GM13976 (cell line): ENCODE measurements at regions not wholly inside any gene's neighbourhood (a gene's known extent, or its start where the extent isn't known, plus 50 kb on each side); places are given as distances from the start of the nearest gene placed in this dataset.

Experiments
- DNase-seq: peaks from one replicate; pipeline ENCODE4 v3.0.0; 2012; ENCODE audit warnings: low spot score
- CTCF ChIP-seq: IDR thresholded peaks from 2 replicates; pipeline ENCODE4 v1.5.1; 2012; ENCODE audit warnings: borderline replicate concordance, mild to moderate bottlenecking; ENCODE audit not compliant: insufficient read depth; ENCODE audit errors: extremely low read depth, missing control alignments, control extremely low read depth
- in situ Hi-C: fragments of 300-500 bp; cut with MboI; formaldehyde crosslinking; loops from one replicate; pipeline ENCODE4 v1.12.0; 2022; ENCODE audit warnings: low sequenced_read_pairs, mixed read lengths, inconsistent platforms; ENCODE audit not compliant: unreplicated experiment

GRCh38 chr4:8790749-8791148 lies 80.9 kb downstream of the HMX1 start:
- in situ Hi-C loops: no loop called here
- TF ChIP-seq CTCF: no peak
- DNase-seq: no peak

GRCh38 chr4:8788174-8788573 lies 83.5 kb downstream of the HMX1 start:
- DNase-seq: no peak
- in situ Hi-C loops: no loop called here
- no peak for TF ChIP-seq CTCF

GRCh38 chr4:8786166-8786565 lies 85.5 kb downstream of the HMX1 start:
- TF ChIP-seq CTCF: no peak
- no peak for DNase-seq
- in situ Hi-C loops: no loop called here

GRCh38 chr4:8785656-8786142 lies 85.9 kb downstream of the HMX1 start:
- DNase-seq: no peak
- in situ Hi-C loops: no loop called here
- TF ChIP-seq CTCF: no peak

- DNase-seq: no peak
- no peak for TF ChIP-seq CTCF
- in situ Hi-C loops: no loop called here
These were observed 87.9 kb downstream of the HMX1 start for GRCh38 chr4:8783736-8784135.

GRCh38 chr4:8782135-8782534 lies 89.5 kb downstream of the HMX1 start:
- in situ Hi-C loops: no loop called here
- TF ChIP-seq CTCF: no peak
- DNase-seq: no peak

- in situ Hi-C loops: no loop called here
- no peak for DNase-seq
- no peak for TF ChIP-seq CTCF
These were observed 90.0 kb downstream of the HMX1 start for GRCh38 chr4:8781641-8782040.
